GM18520 (cell line): ENCODE measurements at regions not wholly inside any gene's neighbourhood (a gene's known extent, or its start where the extent isn't known, plus 50 kb on each side); places are given as distances from the start of the nearest gene placed in this dataset.

Source experiments
- ATAC-seq: cut with Tn5 transposase; IDR thresholded peaks from one replicate; pipeline ENCODE4 v1.9.1; 2021; ENCODE audit not compliant: unreplicated experiment

DNA sequence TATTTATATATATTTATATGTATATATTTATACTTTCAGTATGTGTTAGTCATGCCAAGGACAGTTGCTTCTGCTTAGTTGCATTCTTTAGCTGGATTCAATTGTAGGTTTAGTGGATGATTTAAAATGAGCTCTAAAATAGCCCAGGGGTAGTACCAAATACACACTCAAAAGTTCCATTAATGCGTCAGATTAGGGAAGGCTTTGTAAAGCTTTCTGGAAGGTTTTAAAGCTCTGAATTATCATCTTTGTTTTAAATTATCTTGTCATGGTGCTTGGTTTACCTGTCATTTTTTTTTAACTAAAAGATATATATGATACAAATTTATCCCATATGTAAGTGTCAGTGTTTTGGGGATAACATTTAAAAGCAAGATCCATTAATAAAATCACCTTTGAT is 242.7 kb upstream of the ADAMTS5 start:
- ATAC-seq = no peak

DNA sequence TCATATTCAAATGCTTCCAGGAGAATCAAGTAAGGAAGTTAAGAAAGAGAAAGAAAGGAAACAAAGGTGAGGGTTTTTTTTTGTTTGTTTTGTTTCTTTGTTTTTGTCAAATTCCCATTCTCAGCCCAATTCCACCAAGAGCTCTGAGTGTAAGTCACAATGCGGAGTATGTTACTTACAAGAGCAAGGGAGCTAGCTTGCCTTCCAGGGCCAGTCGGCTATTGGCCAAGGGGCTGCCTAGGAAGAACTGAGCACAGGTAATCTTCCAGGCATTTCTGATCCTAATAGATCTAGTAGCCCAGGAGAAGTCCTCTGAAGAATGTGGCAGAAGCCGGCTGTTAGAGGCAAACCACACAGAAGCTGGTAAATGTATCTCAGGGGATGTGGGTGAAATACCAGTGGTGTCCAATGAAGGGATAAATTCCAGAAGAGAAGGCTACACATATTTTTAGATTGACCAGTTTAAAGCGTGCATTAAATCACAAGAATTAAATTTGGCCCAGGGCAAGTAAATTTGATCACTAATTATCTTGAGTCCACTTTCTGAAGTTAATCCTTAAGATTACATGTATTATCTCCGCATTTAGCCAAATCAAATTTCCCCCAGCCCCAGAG is 239.6 kb upstream of the ADAMTS5 start:
- ATAC-seq = no peak

DNA sequence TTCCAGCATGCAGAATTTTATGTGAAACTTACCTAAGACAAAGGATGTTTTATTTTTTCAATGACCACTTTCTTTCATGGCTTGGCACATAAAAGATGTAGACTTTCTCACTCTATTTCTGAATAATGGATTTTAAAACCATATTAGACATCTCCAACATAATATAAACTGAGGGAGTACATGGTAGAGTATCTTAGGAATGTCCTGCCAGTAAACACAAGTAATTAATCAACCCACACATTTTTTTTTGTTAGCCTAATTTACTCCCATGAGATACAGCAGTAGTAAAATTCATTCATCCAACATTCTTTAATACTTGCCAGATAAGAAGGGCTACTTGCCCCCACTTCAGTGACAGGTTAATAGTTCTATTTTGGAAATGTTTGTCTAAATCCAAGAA is 235.4 kb upstream of the ADAMTS5 start:
- ATAC-seq = no peak

DNA sequence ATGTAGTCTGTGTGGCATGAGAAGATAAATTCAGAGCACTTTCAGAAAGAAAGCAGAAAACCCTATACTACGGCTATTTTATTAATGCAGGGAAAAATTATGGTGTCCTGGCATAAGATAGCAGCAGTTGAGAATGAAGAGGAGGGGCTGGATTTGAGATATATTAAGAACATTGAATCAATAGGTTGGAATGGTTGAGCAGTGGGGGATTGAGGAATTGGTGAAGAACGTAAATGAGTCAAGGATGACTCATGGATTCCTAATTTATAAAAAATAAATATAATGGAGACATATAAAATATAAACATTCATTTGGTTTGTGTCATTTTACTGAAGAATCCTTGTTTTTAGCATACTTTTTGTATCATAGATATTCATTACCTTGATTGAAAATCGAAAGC is 234.3 kb upstream of the ADAMTS5 start:
- no peak for ATAC-seq

DNA sequence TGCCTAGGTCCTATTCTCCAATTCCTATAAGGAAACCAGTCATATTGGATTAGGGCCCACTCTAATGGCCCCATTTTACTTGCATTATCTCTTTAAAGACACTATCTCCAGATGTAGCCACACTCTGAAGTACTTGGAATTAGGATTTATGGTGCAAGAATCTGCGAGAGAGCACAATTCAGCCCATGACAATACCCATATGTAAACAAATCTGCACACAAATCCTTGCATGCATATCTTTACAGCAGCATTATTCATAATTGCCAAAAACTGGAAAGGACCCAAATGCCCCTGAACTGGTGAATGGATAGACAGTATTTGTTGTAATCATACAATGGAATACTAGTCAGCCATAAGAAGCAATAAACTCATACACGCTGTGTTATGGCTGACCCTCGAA is 229.8 kb upstream of the ADAMTS5 start:
- ATAC-seq = no peak

DNA sequence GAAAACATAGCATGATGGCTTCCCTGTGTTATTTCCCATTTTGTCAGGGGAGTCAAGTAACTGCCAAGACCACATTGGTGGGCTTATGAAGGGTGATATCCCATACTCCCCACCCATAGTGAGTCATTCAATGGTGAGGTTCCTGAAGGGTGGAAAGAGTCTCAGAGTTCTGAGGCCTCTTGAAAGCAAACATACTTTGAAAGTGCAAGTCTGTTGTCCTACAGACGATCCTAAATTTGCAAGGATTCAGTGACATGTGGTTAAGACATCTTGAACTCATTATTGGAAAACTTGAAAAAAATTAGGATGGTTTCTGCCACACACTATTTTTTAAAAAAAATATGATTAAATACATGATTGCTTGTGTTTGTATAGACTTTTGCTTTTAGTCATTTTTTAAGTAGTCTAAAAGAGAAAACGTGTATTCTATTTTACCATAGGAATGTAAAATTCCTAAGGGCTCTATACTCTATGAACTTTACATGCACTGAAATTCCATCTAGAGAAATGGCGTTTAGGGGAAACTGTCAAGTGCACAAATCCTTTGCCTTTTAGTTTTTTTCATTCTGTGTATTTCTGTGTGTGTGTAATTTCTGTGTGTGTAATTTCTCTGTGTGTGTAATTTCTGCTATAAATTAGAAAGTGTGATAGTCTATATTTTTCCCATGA is 225.5 kb upstream of the ADAMTS5 start:
- no peak for ATAC-seq

DNA sequence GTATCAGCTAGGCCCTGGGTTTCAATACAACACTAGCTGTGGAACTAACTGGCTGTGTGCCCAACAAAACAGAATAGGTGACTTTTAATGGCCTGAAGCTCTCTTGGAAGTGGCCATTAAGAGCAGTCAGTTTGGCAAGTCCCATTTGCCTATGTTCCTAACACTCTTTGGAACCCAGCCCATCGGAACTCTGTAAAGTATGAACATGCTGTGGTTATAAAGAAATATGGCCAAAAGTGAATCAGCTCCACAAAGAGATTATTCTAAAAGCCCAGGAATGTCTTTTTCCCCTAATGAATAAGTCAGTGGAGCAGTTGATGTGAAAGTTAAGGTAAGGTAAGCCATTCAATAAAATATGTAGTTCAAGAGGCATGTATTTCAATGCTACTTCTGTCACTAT is 223.7 kb upstream of the ADAMTS5 start:
- no peak for ATAC-seq

DNA sequence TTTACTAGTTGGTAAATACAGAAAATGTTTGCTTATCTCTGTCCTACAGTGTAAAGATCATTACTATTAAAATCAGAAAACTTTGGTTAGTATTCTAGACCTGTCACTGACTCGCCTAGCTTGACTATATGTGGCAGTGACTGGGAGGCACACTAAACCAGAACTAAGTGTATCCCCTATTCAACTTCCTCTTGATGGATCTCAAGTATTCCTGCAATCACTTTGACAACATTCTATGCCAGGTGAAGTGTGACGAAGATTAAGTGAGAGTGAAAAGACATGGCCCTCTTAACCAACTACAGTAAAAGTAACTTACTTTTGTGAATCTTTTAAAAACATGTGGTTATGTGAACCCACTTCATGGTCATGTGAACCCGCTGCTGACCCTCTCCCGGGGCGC is 223.0 kb upstream of the ADAMTS5 start:
- no peak for ATAC-seq

DNA sequence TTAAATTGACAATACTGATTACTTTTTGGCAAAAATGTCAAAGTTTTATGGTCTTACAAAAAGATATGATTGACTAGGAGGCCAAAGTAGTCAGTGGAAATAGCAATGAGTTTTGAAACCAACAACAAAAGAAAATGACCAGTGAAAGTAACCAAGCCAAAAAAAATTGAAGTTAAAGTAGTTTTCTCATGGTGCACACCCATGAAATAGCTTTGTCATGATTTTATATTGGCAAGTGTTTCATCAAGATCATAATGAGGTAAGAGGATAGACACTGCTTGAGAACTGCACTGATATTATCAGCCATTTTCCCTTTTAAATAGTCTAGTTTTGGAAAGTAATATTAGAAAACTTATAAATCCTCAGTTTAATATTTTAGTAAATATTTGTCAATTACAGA is 206.2 kb upstream of the ADAMTS5 start:
- ATAC-seq = no peak

DNA sequence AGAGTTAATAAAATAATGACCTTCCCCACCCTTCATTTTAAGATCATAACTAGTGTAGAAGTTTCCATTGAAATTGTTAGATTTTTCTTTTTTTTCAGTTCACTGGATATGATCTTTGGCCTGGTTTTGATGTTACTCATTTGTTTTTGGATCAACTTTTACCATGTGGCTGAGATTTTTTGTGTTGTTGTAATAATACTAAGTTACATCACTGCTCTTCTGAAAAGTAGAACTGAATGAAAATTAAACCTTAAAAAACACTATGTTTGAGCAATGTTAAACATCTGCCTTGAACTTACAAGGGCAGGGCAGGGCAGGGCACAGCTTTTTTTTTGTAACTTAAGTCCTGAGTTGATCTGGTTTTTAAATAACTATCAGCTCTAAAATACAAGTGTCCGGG is 204.8 kb upstream of the ADAMTS5 start:
- no peak for ATAC-seq

DNA sequence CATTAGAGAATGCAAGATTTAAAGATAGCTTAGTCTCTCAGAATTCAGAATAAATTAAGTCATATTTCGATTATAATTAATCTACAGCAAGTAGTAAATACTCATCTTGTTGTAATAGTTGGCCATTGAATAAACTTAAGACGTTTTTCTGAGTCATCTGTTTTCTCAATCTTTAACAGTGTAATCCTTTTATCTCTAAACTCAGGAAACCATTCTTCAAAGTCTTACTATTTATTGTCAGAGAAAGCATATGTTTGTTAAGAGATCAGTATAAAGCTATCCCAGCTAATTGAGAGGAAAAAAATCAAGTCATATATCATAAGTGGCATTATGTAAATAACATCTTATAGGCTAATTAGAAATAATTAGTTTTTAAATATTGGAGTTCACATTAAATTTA is 201.2 kb upstream of the ADAMTS5 start:
- ATAC-seq = no peak

DNA sequence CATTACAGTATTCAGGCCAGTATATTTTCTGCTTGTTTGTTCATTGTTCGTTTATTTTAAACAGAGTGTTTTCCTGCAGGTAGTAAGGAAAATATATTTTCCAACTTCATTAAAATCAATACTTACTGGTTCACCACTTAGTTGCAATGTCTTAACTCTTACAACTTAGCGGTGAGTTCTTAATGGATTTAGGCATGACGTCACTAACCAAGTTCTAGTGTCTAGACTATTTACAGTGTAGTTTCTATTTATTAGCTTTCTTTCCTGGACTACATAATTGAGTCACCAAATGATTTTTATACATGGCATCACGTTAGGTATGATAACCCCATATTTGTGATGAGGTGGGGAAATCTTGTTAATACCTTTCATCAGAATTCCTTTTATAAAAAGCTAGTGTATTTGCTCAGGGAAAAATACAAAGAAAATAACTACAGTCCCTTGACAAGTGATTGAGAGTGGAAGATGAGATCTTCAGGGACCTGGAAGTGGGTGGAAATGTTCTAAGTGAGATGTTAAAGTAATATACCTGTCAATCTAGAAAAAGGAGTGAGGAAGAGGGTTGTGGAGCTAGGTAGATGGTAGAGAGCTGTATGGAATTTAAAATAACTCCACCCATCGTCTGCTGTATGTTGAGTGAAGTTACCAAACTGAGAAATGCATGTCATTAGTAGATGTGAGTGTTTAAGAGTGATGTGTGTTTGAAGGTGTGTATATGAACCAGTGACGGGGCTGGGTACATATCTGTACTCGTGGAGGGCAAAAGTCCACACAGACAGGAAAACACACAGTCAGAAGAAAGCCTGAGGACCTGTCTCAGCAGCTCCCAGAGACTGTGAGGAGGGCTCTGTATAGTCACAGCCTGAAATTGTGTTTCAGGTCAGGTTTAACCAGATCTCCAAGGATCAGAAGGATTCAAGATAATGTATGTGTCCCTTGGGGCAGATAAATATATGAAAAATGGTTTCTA is 197.6 kb upstream of the ADAMTS5 start:
- ATAC-seq = no peak

DNA sequence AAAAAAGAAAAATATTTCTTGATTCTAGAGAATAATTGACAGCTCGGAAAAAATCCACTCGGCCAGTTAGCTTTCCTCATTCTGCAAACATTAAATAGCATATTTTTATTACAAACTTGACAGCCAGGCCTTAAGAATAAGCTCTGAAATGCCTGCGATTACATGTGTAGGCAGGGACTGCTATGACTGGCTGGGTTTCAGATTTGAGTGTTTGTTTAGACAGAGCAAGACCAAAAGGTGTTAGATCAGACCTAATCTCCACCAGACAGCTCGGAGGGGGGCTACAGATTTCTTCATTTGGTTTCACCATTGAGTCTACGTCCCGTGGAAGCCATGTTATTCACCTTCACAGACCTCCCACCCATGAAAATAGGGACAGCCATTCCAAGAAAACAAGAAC is 192.1 kb upstream of the ADAMTS5 start:
- no peak for ATAC-seq

DNA sequence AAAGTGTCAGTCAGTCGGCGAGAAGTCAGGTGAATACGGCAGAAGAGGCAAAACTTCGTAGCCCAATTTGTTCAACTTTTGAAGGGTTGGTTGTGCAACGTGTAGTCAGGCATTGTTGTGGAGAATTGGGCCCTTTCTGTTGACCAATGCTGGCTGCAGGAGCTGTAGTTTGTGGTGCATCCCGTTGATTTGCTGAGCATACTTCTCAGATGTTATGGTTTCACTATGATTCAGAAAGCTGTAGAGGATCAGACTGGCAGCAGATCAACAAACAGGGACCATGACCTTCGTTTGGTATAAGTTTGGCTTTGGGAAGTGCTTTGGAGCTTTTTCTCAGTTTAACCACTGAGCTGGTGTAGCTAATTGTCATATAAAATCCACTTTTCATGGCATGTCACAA is 190.2 kb upstream of the ADAMTS5 start:
- ATAC-seq = no peak

DNA sequence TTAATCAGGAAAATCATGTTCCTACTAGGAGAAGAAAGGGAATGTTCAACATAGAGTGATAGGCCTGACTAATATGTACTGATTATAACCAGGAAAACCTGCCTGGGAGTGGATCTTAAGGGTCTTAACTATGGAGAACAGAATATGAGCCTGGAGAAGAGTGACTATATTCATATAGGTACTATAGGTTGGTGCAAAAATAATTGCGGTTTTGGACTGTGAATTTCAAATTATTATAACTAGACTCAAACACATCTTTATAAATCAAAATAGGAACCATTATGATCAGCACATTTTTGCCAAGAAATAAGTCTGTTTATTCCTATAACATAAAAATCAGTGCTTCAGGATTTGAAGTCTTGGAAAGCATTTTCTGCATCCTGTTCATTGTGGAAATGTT is 189.8 kb upstream of the ADAMTS5 start:
- ATAC-seq = no peak

DNA sequence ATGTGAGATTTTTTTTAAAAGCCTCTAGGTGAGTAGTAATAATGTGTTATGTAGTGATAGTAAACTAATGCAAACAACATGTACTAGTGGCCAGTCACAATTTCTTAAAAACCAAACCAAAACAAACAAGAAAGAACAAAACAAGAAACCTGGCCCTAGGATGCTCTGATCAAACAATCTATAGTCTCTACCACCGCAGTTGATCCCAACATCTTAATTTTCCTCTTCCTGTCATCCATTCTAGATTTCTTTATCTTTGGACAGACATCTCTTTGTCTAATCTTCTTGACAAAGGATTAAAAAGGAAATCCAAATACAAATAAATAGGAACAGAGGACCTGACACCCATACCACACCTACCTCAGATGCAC is 188.2 kb upstream of the ADAMTS5 start:
- no peak for ATAC-seq

DNA sequence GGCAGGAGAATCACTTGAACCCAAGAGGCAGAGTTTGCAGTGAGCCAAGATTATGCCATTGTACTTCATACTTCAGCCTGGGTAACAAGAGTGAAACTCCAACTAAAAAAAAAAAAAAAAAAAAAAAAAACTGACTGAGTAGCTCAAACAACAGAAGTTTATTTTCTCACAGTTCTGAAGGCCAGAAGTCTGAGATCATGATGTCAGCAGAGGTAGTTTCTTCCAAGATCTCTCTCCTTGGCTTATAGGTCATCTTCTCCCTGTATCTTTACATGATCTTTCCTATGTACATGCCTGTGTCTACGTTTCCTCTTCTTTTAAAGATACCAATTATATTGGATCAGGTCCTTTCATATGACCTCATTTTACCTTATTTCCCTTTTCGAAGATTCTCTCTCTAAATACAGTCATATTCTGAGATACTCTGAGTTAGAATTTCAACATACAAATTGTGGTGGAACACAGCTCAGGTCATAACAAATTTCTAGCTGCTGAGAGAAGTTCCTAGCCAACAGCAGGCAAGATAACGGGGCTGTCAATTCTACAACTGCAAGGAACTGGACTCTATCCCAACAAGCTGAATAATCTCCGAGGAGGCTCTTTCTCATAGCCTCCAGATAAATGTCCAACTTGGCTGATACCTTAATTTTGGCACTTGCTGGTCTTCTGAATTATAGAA is 187.7 kb upstream of the ADAMTS5 start:
- ATAC-seq = no peak

DNA sequence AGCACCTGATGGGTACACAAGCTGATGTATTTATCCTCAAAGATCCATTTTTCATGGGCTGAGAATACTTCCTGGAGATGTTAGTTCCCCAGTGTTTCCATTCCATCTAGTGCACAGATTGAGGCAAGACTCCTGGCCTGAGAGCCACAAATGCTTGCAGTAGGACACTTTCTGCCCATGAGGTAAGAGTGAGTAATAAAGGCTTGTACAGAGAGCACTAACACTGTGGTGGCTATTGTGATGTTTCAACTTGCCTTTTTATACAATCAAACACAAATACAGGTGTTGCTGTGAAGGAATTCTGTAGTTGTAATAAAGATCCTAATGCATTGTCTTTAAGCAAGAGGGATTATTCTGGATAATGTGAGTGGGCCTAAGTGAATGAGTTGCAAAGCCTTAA is 186.1 kb upstream of the ADAMTS5 start:
- no peak for ATAC-seq

DNA sequence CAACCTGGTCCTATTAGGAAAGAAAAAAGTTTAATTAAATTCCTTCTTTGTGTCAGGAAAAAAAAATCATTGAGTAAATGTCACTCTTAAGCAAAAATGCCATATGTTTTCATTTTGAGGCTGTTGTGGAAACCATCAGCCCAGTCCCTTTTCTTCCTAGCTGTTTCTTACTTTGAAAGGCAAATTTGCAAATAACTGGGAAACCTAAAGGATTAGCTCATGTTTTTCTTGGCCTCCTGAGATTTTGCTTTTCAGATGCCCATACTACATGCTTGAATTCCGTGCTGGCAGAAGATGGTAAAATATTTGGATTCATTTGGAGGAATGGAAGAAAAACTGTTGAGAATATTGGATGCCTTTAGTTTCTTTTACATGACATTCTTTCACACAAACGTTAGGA is 182.1 kb upstream of the ADAMTS5 start:
- ATAC-seq = no peak

DNA sequence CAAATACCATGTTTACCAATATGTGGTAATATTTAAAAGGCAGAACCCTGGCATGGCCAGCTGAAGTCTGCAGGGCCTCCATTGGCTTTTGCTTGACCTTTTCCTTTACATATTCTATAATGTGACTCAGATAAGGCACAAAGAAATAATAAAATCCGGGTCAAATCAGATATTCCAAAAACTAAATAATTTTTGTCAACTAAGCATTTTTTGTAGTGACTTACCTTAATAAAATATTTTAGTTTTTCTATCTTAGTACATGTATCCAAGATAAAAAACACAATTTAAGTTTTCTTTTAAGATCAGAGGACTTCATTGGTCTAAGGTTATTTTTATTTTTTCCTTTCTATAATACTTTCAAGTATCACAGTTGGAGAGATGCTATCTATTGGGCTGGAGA is 179.4 kb upstream of the ADAMTS5 start:
- ATAC-seq = no peak

DNA sequence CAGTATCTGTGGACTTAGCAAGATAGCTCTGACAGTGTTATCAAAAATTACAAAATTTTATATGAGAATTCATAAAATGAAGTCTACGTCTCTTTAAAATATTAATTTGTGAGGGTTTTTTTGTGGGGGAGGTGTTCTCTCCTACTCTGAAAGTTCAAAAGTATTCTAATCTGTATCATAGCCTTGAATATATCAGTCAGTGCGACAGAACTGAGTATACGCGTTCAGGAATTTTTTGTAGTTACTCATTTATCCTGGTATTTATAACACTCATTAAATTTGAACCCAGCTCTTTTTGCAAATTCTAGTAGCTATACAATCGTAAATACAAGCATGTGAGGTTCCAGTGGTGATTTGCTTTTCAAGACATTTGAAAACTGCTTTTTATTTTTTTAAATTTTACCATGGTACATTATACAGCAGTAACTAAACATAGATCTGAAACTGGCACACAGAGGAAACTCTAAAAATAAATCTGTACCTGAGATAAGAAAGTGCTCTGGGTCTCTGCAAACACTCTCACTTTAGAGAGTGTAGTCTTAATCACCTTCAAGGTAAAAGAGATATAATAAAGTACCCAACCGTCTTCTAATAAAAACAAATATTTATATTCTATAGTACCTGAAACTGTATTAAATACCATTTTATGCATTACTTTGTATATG is 178.4 kb upstream of the ADAMTS5 start:
- no peak for ATAC-seq
